GDM1 (cell line): ENCODE measurements at regions not wholly inside any gene's neighbourhood (a gene's known extent, or its start where the extent isn't known, plus 50 kb on each side); places are given as distances from the start of the nearest gene placed in this dataset.

Experiments
- DNase-seq: peaks from one replicate; lab custom pipeline; 2025; lab: John Stamatoyannopoulos, UW

DNA sequence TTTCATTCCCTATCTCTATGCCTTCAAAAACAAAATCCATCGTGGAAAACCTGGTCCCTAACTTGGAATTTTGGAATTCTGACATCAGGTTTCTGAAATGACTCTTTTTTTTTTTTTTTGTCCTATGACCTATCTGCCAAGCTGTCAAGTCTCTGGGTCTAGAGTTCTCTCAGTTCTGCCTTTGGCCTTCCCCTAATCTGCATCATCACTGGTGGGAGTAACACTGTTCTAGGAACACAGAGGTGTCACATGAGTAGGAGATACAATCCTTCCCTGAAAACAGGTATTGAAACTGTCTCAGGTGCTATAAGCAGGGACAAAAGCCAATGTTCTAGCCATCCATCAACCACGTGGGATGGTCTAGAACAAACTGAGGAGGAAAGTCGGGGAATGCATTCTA, 142.0 kb upstream of the ATP1B1 start:
- DNase-seq: no peak

DNA sequence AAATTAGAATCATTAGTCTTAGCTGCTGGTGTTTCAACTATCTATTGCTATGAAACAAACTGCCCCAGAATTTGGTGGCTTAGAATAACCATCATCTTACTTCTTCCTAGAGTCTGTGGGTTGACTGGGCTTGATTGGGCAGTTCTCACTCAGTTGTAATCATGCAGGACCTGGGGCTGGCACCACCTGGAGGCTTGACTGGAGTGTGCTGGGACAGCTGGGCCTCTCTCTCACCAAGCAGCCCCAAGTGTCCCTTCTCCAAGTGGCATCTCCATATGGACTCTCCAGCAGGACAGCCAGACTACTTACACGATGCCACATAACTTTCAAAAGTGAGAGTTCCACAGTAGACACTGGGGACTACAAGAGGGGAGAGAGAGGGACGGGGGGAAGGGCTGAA, 140.3 kb upstream of the ATP1B1 start:
- DNase-seq: no peak

DNA sequence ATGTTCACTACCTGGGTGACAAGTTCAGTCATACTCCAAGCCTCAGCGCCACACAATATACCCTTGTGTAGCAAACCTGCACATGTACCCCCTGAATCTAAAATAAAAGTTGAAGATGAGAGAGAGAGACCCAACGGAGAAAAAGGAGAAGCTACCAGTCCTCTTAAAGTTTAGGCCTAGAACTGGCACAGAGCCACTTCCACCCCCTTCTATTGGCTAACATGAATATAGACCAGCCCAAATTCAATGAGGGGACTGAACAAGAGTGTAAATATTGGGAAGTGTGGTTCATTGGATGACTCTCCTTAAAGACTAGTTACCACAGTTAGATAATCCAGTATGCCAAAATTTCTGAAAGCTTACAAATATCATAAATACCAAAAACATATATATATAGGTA, 139.9 kb upstream of the ATP1B1 start:
- DNase-seq: no peak

DNA sequence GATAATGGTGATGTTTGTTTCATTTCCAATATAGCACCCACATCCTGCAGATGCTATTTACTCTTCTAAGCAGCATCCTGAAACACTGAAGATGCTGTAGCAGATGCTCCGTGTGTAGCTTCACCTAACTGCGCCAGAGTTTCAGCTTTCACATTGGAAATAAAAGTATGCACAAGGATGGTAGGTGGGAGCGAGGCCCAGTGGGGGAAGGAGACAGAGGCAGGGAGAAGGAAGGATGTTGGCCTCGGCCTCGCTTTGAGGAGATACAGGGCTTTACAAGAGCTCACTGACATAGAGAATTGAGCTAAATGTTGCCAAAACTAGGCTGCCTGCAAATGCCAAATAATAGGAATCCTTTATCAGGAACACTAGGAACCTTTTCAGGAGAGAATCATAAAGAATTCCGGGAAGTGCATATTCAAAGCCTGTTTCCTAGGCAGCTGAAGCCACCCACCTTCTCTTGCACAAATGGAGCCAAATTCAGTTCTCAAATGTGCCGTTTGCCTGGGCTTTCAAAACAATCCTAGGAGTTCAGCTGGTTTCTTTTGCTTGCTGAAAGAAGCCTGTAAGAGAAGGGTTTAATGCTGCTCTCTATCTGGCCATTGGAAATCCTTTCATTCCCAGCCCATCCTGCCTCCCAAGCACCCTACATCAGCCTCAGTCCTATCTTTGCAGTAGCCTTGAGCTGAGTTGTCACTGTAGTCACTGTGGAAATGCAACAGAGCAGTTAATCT, 135.4 kb upstream of the ATP1B1 start:
- DNase-seq: no peak

DNA sequence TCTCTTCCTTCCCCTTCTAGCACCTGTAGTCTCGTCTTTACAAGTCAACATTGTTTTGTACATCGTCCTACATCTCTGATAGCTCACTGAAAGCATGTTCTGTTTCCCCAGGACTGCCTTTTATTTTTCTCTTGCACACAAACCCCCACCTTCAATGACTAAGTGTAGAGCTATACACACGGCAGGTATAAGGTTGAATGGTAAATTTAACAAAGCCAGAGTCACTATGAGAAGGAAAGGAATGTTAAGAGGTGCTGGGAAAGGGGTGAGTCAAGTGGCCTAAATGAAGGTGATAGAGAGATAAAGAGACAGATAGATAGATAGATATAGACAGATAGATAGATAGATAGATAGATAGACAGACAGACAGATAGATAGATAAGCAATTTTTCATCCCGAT, 134.3 kb upstream of the ATP1B1 start:
- no peak for DNase-seq

DNA sequence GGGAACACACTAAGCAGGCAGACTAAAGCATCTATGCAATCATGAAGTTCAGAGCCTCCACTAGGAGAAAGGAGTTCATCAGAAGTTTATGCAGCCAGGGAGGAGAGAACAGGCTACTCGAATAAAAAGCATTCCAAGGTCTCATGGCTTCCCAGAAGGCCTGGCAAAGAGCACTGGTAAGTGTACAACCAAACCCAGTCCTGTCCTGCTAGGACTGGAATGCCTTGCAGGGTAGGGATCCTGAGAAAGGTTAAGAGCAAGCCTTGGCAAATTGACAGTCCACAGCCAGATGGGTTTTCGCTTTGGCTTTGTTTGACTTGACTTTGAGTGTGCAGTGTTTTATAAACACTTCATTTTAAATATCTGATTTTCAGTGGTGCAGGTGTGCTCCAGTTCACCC, 133.6 kb upstream of the ATP1B1 start:
- DNase-seq: no peak

DNA sequence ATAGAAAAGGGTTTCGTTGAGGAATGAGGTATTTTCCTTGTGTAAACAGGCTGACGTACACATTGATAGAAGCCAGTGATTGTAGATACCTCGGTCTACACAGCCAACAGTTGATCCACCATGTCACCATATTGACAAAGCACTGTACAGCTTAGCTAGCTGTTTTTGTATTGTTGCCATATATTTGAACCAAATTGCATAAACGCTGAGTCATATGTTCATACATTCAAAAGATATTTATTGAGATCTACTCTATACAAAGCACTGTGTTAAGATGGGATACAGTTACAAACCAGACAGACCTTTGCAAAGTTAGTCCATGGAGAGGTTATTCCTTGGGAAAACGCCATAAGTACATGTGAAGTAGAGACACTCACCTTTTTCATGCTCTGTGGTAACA, 132.4 kb upstream of the ATP1B1 start:
- no peak for DNase-seq

DNA sequence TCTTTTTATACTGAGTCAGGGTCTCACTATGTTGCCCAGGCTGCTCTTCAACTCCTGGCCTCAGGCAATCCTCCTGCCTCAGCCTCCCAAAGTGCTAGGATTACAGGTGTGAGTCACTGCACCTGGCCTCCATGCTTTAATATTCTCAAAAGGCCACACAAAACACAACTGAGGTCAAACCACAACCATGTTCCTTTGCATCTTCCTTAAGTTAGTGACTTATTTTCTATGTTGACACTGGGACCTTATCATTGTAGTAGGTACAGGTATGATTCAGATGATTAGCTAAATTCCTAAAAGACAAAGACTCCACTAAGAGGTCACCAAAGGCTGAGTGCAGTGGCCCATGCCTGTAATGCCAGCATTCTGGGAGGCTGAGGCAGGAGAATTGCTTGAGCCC, 131.9 kb upstream of the ATP1B1 start:
- DNase-seq: no peak

DNA sequence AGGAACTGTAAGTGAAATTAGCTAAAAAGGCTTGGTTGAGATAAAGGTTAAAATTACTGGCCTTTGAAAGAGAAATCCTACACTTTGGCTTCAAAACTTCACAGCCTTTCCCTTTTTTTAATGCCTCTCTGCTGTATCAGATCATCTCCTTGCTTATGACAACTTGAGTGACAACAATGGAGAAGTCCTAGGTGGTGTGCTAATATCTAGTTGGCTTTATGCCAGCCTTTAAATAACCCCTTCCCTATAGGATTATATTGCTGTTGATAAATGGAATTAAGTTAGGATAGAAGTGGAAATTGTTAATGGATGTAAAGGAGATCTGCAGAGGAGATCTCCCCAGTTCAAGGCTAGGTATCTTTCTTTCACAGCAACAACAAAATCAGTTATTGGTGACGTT, 130.2 kb upstream of the ATP1B1 start:
- DNase-seq: no peak

DNA sequence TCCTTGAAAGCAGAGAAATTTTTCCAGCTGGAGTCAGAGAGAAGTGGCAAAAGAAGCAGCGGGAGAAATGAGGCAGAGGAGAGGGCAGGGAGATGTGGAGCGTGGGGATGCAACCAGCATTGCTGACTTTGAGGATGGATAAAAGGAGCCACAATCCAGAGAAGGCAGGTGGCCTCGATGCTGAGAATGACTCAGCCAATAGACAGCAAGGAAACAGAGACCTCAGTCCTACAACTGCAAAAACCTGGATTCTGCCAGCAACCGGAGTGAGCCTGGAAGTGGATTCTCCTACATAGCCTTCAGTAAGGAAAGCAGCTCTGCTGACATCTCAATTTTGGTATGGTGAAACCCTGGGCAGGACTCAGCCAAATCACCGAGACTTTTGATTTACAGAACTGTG, 128.9 kb upstream of the ATP1B1 start:
- no peak for DNase-seq

DNA sequence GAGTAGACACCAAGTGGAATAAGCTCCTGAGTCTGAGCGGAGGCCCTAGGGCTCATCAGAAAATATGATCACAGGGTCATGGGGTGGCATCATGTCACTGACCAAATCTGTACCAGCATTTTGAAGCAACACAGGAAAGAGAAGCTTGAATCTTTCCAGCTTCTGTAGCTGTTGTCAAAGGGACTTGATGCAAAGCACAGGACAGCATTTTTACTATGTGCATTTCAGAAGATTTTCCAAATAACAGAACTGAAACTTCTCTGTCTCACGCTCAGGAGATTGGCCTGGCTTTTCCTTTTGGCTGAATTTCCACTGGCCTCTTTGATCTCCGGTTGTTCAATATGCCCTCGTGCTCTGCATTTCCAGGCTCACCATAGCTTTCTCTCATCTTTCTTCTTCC, 127.2 kb upstream of the ATP1B1 start:
- DNase-seq: no peak

DNA sequence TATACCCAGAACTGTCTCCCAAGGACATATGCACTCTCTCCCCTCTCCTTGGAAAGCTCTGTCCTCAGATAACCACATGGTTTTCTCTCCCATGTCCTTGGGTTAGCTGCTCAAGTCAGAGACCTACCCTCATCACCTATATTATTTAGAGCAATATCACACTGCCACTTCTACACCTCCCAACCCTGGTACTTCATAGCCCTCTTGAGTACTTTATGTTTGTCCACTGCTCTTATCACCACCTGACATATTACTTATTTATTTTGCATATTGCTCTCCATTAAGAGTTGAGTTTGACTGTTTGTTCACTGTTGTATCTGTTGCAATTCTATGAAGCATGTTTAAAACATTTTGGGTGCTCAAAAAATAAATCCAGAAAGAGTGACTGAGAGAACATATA, 126.3 kb upstream of the ATP1B1 start:
- DNase-seq: no peak

DNA sequence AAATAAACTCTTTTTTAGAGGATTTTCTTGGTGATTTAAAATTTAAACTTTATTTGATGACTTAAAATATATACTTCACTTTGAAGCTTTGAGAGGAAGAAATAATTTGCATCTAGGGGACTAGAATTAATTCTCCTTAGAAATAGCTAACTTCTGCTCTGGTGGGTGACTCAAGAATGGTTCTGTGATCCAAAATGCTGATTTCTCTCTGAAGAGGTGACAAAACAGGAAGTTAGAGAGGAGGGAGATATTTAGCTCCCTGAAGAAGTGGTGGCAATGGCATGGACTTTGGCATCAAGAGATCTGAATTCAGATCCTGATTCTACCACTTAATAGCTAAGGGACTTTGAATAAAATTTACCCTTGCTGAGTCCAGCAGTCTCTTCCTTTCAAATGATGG, 125.8 kb upstream of the ATP1B1 start:
- no peak for DNase-seq

DNA sequence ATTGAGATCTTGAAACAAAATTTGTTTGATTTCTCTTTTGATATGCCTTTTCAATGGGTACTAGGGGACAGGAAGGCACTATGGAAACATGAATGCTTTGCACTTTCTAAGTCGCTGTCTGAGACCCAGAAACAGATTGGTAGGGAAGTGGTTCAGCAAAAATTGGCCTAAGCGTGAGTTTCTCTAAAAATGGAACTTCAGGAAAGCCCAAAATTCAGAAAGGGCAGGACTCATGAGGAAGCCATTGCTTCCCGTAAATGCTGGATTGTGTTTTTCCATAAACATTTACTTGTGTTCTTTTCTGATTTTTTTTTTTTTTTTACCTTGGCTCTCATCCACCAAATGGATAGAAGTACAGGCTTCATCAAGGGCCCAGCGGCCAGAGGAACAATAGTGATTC, 123.7 kb upstream of the ATP1B1 start:
- no peak for DNase-seq

DNA sequence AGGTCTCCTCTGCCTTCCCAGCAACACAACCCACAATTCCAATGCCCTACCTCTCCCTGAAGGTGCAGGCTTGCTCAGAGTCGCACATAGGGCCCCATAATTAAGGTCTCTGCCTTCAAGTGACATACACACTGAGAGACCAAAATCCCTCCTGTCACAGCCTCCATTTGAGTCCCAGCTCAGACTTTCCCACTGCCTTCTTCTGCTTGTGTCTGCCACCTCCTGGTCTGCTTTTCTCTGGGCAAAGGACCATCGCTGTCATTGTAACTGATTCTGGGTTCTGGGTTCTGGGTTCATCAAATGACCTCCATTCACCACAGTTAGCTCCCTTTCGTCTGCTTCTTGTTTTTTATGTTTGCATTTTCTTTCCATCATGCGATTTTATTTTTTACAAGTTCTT, 119.2 kb upstream of the ATP1B1 start:
- no peak for DNase-seq

DNA sequence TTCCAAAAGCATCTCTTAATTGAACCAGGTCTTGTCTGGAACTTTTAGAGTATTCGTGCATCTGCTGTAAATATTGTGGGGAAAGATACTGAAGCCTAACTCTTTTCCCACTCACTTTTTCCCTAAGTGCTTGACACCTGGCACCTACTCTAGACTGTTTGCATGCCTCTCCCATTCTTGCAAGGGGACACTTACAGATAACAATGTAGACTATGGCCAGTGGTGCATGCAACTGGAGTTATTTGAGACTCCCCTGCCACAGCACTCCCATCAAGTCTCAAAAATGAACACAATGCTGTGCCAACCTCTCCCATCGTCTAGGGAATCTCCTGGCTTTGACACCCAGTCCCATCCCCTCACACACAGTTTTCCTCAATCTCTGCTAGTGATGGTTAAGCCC, 118.6 kb upstream of the ATP1B1 start:
- no peak for DNase-seq

DNA sequence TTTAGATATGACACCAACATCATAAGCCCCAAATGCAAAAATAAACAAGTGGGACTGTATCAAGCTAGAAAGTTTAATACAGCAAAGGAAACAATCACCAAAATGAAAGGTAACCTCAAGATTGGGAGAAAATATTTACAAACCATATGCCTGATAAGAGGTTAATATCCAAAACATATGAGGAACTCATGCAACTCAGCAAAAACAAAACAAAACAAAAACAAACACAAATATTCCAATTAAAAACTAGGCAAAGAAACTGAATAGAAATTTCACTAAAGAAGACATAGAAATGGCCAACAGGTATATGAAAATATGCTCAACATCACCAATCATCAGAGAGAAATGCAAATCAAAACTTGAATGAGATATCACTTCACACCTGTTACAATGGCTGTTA, 116.5 kb upstream of the ATP1B1 start:
- DNase-seq: no peak

DNA sequence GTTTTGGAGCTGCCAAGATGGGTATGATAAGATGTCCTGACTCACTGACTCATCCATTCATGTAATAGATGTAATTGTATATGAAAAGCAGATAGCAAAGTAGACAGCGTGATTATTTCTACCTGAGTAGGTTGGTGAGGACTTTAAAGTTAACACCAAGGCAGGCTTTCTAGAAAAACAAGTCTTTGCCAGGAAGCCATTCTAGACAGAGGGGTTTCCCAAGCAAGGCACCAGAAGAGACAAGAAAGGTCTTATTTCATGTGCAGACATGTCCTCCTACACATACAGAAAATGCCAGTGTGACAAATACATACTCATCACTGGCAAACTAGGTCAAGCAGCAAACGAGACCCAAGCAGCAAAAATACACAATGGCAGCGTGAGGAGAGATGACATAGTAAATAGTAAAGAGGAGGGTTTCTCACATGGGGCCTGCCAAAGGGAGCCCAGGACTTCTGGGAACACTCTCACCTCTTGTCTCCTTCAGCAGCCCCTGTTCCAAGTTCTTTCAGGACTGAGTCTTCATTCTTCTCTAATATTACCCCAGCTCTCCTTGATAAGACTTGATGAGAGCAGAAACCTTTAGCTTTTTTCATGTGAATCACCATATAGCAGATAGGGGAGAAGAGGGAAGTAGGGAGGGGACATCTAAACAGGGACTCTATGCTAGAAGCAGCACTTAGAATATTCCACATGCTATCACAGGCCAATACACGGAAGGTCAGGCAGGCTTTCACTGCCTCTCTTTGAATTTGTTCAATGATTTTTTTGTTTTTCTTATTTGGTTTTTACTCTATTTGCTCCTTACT, 114.6 kb upstream of the ATP1B1 start:
- no peak for DNase-seq

DNA sequence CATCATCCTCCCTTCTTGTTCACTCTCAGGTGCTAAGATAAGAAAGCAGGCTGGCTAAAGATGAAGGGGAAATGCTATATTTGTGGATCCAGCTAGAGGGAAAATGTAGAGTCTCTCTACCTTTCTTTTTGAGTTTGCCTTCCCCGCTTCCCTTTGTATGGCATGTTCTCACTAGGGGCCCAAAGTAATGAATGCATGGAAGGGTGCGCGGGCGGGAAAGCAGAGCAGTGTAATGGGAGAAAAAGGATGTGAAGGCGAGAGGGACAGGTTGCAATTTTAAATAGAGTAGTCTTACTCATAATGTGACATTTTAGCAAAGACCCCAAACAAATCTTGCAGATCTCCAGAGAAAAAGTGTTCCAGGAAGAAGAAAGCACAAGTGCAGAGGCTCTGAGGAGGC, 105.1 kb upstream of the ATP1B1 start:
- DNase-seq: no peak

DNA sequence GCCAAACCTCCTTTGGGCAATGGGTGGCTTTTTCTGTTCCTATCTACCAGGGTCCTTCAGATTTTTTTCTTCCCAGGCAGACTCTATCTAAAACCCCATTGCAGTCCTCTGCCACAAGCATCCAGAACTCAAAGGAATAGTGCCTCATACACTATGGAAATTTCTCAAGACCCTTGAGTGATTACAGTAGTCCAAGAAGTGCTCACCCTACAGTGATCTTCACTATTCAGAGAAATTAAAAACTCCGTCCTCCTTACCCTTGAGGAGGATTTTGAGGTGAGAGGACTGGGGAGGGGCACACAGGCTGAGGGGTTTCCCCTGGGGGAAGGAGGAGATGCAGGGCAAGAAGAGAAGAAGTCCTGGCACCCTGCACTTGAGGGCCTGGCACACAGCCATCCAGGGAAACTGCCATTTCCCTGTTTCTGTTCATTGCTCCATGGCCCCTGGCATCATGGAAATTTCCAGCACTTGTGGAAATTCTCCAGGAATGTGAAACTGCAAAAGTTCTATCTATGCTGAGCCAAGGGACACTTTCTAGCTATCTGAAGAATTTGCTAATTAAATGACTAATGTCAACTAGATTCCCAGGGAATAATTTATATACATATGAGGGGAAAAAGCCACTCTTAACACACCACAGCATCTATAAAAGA, 102.5 kb upstream of the ATP1B1 start:
- DNase-seq: no peak

DNA sequence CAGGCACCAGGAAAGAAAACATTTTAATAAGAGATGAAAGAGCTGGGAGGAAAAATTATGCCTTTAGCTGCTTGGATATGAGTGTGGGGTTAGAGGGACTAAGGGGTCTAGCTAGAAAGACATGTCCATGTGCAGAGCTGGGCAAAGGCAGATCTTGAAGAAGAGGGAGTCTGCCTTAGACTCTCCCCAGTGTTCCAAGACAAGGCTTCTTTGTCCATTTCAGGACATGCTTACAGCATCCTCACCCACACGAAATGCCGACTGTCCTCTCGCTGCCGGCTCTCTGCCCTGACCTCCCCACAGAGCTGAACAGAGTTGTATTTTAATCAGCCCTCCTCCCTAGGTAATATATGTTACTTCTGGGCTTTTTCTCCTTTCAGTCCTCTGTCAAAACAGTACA, 100.7 kb upstream of the ATP1B1 start:
- no peak for DNase-seq

DNA sequence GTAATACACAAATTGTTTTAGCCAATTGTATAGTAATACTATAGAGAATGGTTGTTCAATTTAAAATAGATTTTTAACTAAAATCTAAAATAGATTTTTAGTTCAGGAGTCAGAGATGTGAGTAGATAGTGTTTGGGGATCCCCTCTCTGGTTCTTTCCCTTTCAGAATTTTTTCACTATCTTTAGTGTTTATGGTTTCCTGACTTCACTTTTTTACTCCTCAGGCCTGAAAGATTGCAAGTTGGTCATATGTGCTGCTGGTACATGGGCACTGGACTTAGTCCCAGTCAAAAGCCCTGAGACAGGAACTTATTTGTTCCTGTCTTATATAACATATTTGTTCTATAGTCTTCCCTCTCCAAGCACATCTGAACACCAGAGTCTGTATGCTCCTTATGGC, 96.8 kb upstream of the ATP1B1 start:
- DNase-seq: no peak

DNA sequence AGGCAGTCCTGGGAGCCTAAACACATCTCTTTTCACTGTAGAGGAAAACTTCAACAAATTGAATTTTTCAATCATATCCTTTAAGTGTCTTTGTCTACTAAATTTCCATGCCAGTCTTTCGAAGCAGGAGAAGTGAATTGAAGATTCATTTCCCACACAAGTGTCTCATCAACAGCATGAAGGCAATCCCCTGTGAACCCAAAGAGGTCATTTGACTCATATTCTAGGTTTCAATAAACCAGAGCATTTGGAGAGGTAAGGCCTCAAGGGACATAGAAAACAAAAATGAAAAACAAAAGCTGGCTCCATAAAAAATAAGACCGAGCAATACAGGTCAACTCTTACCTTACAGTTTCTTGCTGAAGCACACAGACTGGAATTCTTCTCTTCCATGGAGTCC, 94.1 kb upstream of the ATP1B1 start:
- no peak for DNase-seq
